Heart left ventricle (tissue), 16 donors: ENCODE measurements at regions not wholly inside any gene's neighbourhood (a gene's known extent, or its start where the extent isn't known, plus 50 kb on each side); places are given as distances from the start of the nearest gene placed in this dataset.

ENCODE experiments used
- ATAC-seq, 4 donors: fragments of 200-7000 bp; cut with Tn5 transposase; one replicate each; pipeline ENCODE4 v1.9.1; 2020 to 2022; ENCODE audit warnings: moderate library complexity in 4 of 4, mild to moderate bottlenecking in 3 of 4, moderate number of reproducible peaks in 1 of 4
- DNase-seq, 5 donors: peaks; one replicate each; pipeline ENCODE4 v3.0.0-alpha.2; 2020
- H3K27ac ChIP-seq, 12 donors: fragments of 200-600 bp; sonication (generic) in 4 of 12; one replicate each; pipeline versions ENCODE4 v1.5.0 to v1.8.0; 2016 to 2022; ENCODE audit warnings: mild to moderate bottlenecking in 2 of 12
- H3K27me3 ChIP-seq, 9 donors: fragments of 200-600 bp; sonication (generic) in 2 of 9; one replicate each; pipeline versions ENCODE4 v1.5.1 to v1.8.0; 2016 to 2022; ENCODE audit warnings: mild to moderate bottlenecking in 3 of 9
- H3K36me3 ChIP-seq, 9 donors: fragments of 200-600 bp; sonication (generic) in 2 of 9; one replicate each; pipeline versions ENCODE4 v1.5.0 to v1.8.0; 2018 to 2022; ENCODE audit warnings: mild to moderate bottlenecking in 2 of 9
- H3K4me1 ChIP-seq, 12 donors: fragments of 200-600 bp; sonication (generic) in 4 of 12; one replicate each; pipeline versions ENCODE4 v1.5.0 to v1.8.0; 2016 to 2022; ENCODE audit warnings: mild to moderate bottlenecking in 3 of 12
- H3K4me3 ChIP-seq, 12 donors: fragments of 200-600 bp; sonication (generic) in 4 of 12; one replicate each; pipeline versions ENCODE4 v1.5.0 to v1.8.0; 2017 to 2022; ENCODE audit warnings: mild to moderate bottlenecking in 9 of 12, moderate library complexity in 4 of 12
- H3K9me3 ChIP-seq, 12 donors: fragments of 200-600 bp; sonication (generic) in 4 of 12; one replicate each; pipeline versions ENCODE4 v1.5.0 to v1.8.0; 2016 to 2022; ENCODE audit warnings: mild to moderate bottlenecking in 1 of 12
- CTCF ChIP-seq, 12 donors: fragments of 200-600 bp; sonication (generic) in 4 of 12; IDR thresholded peaks; one replicate each; pipeline versions ENCODE4 v1.5.0 to v1.8.0; 2018 to 2022; ENCODE audit warnings: antibody characterized with exemption in 12 of 12, mild to moderate bottlenecking in 5 of 12
- POLR2A ChIP-seq, 2 donors: fragments of 450-650 bp; IDR thresholded peaks; one replicate each; pipeline ENCODE4 v1.6.1; 2017; ENCODE audit warnings: antibody characterized with exemption in 2 of 2, mild to moderate bottlenecking in 2 of 2, moderate library complexity in 2 of 2
- WGBS, 4 donors: extraction: QIAGEN DNeasy Blood & Tissue Kit in 2 of 4; methylation state at CpG; one replicate each; pipeline versions ENCODE4 v1.1.5 to v1.1.7; 2013 to 2018; 5-methylcytosine and 5-hydroxymethylcytosine counted together
- intact Hi-C, 10 donors: fragments of 100-400 bp; cut with DNase I; formaldehyde crosslinking; loops; one replicate each; pipeline versions ENCODE4 v1.11.1 to v1.14.2; 2022
- donor health status: ischemic (EF 13 %, LVEDD 7.1; RV severe dilation, severe dysfunction).
- donor health status: healthy with polysubstance abuse.
- donor health status: DM: no; HTN: yes; CAD: no.
- donor health status: DM: no; HTN: no; CAD: no.
- donor health status: ischemic (EF 25% LVEDD 6.9; RV normal size, moderate dysfunction).
- donor health status: ischemic (EF 25% LVEDD 5.7; RV mildly dilated, moderate dysfunction).
- donor health status: healthy.
- donor health status: DM: yes; HTN: yes; CAD: no.
- donor health status: ischemic (EF 35%, LVEDD 5.7; RV mildly dilated, moderate dysfunction).
- donor health status: nonischemic (EF 11% LVEDD 7.7; RV severe dilation, severe dysfunction).
- donor health status: DM: yes; HTN: yes; CAD: no.
- donor health status: PGD.
- donor health status: ischemic (EF 29% LVEDD 5.4; RV normal size, mild dysfunction).
- donor health status: nonischemic (EF 23%, LVEDD 6.1; RV moderate dilation, normal function).

- peaks cover 0 to 3% (median 0%) of the 10 kb centered on the region in 12 donors for H3K4me1 ChIP-seq
- no peak overlapping the region for H3K27ac ChIP-seq
- no peak overlapping the region for H3K4me3 ChIP-seq
- DNase-seq (no peak), ATAC-seq (no peak)
- 73 to 85% (median 83%) methylated on average over 3 of the region's 3 CpGs for WGBS, 4 donors
- intact Hi-C loops = no loop called here
- no peaks in the 10 kb centered on the region for H3K9me3 ChIP-seq
- H3K27me3 ChIP-seq = no peaks in the 10 kb centered on the region
- no peaks in the 10 kb centered on the region for H3K36me3 ChIP-seq
- TF ChIP-seq POLR2A (IDR thresholded peaks at IDR 0.05) (no peak), CTCF (IDR thresholded peaks at IDR 0.05) (no peak)
Measured at GRCh38 chr5:167152561-167152960, 1138.9 kb upstream of the WWC1 start.

GRCh38 chr5:167155387-167156005 is 1135.9 kb upstream of the WWC1 start:
- Histone ChIP-seq H3K4me1 (peaks cover 0 to 3% (median 0%) of the 10 kb centered on the region in 12 donors), H3K9me3 (no peaks in the 10 kb centered on the region), H3K4me3 (no peak overlapping the region), H3K27me3 (no peaks in the 10 kb centered on the region), H3K36me3 (no peaks in the 10 kb centered on the region), H3K27ac (no peak overlapping the region)
- intact Hi-C loops = no loop called here
- TF ChIP-seq POLR2A (IDR thresholded peaks at IDR 0.05) (no peak), CTCF (IDR thresholded peaks at IDR 0.05) (no peak)
- DNase-seq = no peak
- no peak for ATAC-seq
- 75 to 80% (median 76%) methylated on average over 21 of the region's 21 CpGs for WGBS, 4 donors

GRCh38 chr5:167156446-167156845 is 1135.0 kb upstream of the WWC1 start:
- WGBS, 4 donors = 74 to 84% (median 80%) methylated on average over 6 of the region's 6 CpGs
- DNase-seq = no peak
- intact Hi-C loops = no loop called here

GRCh38 chr5:167158588-167158987 is 1132.9 kb upstream of the WWC1 start:
- no peak for DNase-seq
- no peaks in the 10 kb centered on the region for H3K36me3 ChIP-seq

More at GRCh38 chr5:167156446-167156845, 1135.0 kb upstream of the WWC1 start:
- Histone ChIP-seq H3K36me3 (no peaks in the 10 kb centered on the region), H3K27ac (no peak overlapping the region), H3K9me3 (no peaks in the 10 kb centered on the region), H3K4me1 (peaks cover 0 to 3% (median 0%) of the 10 kb centered on the region in 12 donors), H3K4me3 (no peak overlapping the region), H3K27me3 (no peaks in the 10 kb centered on the region)
- no peak for TF ChIP-seq CTCF (IDR thresholded peaks at IDR 0.05)
- TF ChIP-seq POLR2A (IDR thresholded peaks at IDR 0.05) = no peak
- ATAC-seq = no peak

More at GRCh38 chr5:167158588-167158987, 1132.9 kb upstream of the WWC1 start:
- no peak overlapping the region for H3K4me3 ChIP-seq
- no peaks in the 10 kb centered on the region for H3K9me3 ChIP-seq
- no peak for TF ChIP-seq CTCF (IDR thresholded peaks at IDR 0.05)
- no peak for TF ChIP-seq POLR2A (IDR thresholded peaks at IDR 0.05)
- ATAC-seq = no peak
- H3K4me1 ChIP-seq = peaks cover 0 to 3% (median 0%) of the 10 kb centered on the region in 12 donors
- intact Hi-C loops = no loop called here
- no peaks in the 10 kb centered on the region for H3K27me3 ChIP-seq
- no peak overlapping the region for H3K27ac ChIP-seq
